NCI-H128 (cell line): ENCODE measurements at regions not wholly inside any gene's neighbourhood (a gene's known extent, or its start where the extent isn't known, plus 50 kb on each side); places are given as distances from the start of the nearest gene placed in this dataset.
"Not testable (repeated sequence)": the region's sequence is repeated elsewhere in the genome, so short reads cannot be mapped to it uniquely, and the experiment has no call there.

Experiments used
- DNase-seq: peaks from one replicate; lab custom pipeline; 2025; ENCODE audit not compliant: unreplicated experiment; lab: John Stamatoyannopoulos, UW

- no peak for DNase-seq
Observed at GRCh38 chr4:137960371-137961050, 281.6 kb downstream of the SLC7A11 start.

GRCh38 chr4:137957806-137958205, 284.3 kb downstream of the SLC7A11 start:
- no peak for DNase-seq

- no peak for DNase-seq
Observed at GRCh38 chr4:137956256-137956655, 285.9 kb downstream of the SLC7A11 start.

GRCh38 chr4:137955595-137955994, 286.6 kb downstream of the SLC7A11 start:
- DNase-seq, result no peak

GRCh38 chr4:137952116-137952515, 290.0 kb downstream of the SLC7A11 start:
- no peak for DNase-seq

GRCh38 chr4:137950286-137950685, 291.9 kb downstream of the SLC7A11 start:
- DNase-seq, result no peak

GRCh38 chr4:137949746-137950145, 292.4 kb downstream of the SLC7A11 start:
- no peak for DNase-seq

GRCh38 chr4:137946453-137947174, 295.5 kb downstream of the SLC7A11 start:
- DNase-seq, result no peak

- not testable (repeated sequence) for DNase-seq
Observed at GRCh38 chr4:137942815-137943214, 299.3 kb downstream of the SLC7A11 start.

- not testable (repeated sequence) for DNase-seq
Observed at GRCh38 chr4:137942015-137942515, 300.1 kb downstream of the SLC7A11 start.

- DNase-seq, result no peak
Observed at GRCh38 chr4:137934911-137935310, 307.2 kb downstream of the SLC7A11 start.

- no peak for DNase-seq
Observed at GRCh38 chr4:137934046-137934445, 308.1 kb downstream of the SLC7A11 start.

GRCh38 chr4:137927972-137928371, 314.2 kb downstream of the SLC7A11 start:
- no peak for DNase-seq

GRCh38 chr4:137923494-137923893, 318.7 kb downstream of the SLC7A11 start:
- no peak for DNase-seq

- DNase-seq, result no peak
Observed at GRCh38 chr4:137922721-137923120, 319.4 kb downstream of the SLC7A11 start.

GRCh38 chr4:137909529-137910309, 332.4 kb downstream of the SLC7A11 start:
- DNase-seq, result no peak

GRCh38 chr4:137905930-137906329, 336.2 kb downstream of the SLC7A11 start:
- DNase-seq, result no peak

- no peak for DNase-seq
Observed at GRCh38 chr4:137901114-137901513, 341.0 kb downstream of the SLC7A11 start.

- no peak for DNase-seq
Observed at GRCh38 chr4:137896221-137896737, 345.9 kb downstream of the SLC7A11 start.

- DNase-seq, result not testable (repeated sequence)
Observed at GRCh38 chr4:137895515-137895914, 346.6 kb downstream of the SLC7A11 start.

- DNase-seq, result no peak
Observed at GRCh38 chr4:137892134-137892533, 350.0 kb downstream of the SLC7A11 start.
